Ishikawa (cell line): ENCODE measurements at regions not wholly inside any gene's neighbourhood (a gene's known extent, or its start where the extent isn't known, plus 50 kb on each side); places are given as distances from the start of the nearest gene placed in this dataset.

ENCODE experiments used
- CEBPB ChIP-seq: IDR thresholded peaks from 2 replicates; pipeline ENCODE4 v1.6.1; 2012
- EGR1 ChIP-seq: IDR thresholded peaks from 2 replicates; pipeline ENCODE4 v1.6.1; 2012
- EP300 ChIP-seq: IDR thresholded peaks from 2 replicates; pipeline ENCODE4 v1.6.1; 2012; ENCODE audit warnings: borderline replicate concordance
- FOXM1 ChIP-seq: IDR thresholded peaks from 2 replicates; pipeline ENCODE4 v1.6.1; 2012; ENCODE audit warnings: low read depth, borderline replicate concordance
- MAX ChIP-seq: IDR thresholded peaks from 2 replicates; pipeline ENCODE4 v1.6.1; 2012
- REST ChIP-seq: IDR thresholded peaks from 2 replicates; pipeline ENCODE4 v1.6.1; 2012; ENCODE audit warnings: low read depth, mild to moderate bottlenecking
- TAF1 ChIP-seq: IDR thresholded peaks from 2 replicates; pipeline ENCODE4 v1.6.1; 2012; ENCODE audit warnings: low read depth, mild to moderate bottlenecking
- TCF12 ChIP-seq: IDR thresholded peaks from 2 replicates; pipeline ENCODE4 v1.6.1; 2012; ENCODE audit warnings: low read depth
- TEAD4 ChIP-seq: IDR thresholded peaks from 2 replicates; pipeline ENCODE4 v1.6.1; 2012
- YY1 ChIP-seq: IDR thresholded peaks from 2 replicates; pipeline ENCODE4 v1.6.1; 2012; ENCODE audit warnings: low read depth

GRCh38 chr12:17016116-17016864, 410.3 kb upstream of the LMO3 start:
- TF ChIP-seq EP300 (no peak), FOXM1 (no peak), CEBPB (no peak), MAX (no peak), REST (no peak), TEAD4 (no peak), EGR1 (no peak), TAF1 (no peak), TCF12 (no peak), YY1 (no peak)
